GM13977 (cell line): ENCODE measurements at regions not wholly inside any gene's neighbourhood (a gene's known extent, or its start where the extent isn't known, plus 50 kb on each side); places are given as distances from the start of the nearest gene placed in this dataset.

Experiments
- DNase-seq: peaks from one replicate; pipeline ENCODE4 v3.0.0; 2012; ENCODE audit warnings: low spot score
- in situ Hi-C: fragments of 300-500 bp; cut with MboI; formaldehyde crosslinking; loops from one replicate; pipeline ENCODE4 v1.12.0; 2022; ENCODE audit warnings: low sequenced_read_pairs, low pct_unique_long_range_greater_than_20kb, mixed read lengths, inconsistent platforms; ENCODE audit not compliant: unreplicated experiment
- TF ChIP-seq, protein P1 (sequence below): IDR thresholded peaks from 2 replicates; pipeline ENCODE4 v1.5.1; 2012; ENCODE audit warnings: mild to moderate bottlenecking, control low read depth; ENCODE audit not compliant: insufficient read depth; ENCODE audit errors: extremely low read depth, missing control alignments

DNA sequence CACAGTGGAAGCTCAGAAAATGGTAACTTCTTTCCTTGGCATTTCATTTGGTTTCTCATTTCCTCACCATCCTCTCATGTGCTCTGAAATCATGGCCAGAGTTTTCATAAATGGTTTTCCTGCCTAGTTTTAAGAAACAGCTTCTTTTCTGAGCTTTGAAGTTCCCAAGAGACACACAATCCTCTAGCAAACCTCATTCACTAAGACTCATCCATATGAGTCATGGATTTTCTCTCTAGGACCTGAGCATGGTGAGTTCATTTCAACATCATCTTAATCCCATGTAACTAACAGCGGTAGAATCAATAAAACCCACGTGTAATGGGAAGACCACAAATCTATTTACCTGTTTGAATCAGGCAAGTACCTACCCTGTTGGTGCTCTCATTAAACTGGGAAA lies 274.5 kb upstream of the LRTM1 start:
- in situ Hi-C loops, result no loop called here
- no peak for DNase-seq
- TF ChIP-seq, protein P1, sequence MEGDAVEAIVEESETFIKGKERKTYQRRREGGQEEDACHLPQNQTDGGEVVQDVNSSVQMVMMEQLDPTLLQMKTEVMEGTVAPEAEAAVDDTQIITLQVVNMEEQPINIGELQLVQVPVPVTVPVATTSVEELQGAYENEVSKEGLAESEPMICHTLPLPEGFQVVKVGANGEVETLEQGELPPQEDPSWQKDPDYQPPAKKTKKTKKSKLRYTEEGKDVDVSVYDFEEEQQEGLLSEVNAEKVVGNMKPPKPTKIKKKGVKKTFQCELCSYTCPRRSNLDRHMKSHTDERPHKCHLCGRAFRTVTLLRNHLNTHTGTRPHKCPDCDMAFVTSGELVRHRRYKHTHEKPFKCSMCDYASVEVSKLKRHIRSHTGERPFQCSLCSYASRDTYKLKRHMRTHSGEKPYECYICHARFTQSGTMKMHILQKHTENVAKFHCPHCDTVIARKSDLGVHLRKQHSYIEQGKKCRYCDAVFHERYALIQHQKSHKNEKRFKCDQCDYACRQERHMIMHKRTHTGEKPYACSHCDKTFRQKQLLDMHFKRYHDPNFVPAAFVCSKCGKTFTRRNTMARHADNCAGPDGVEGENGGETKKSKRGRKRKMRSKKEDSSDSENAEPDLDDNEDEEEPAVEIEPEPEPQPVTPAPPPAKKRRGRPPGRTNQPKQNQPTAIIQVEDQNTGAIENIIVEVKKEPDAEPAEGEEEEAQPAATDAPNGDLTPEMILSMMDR, result no peak

DNA sequence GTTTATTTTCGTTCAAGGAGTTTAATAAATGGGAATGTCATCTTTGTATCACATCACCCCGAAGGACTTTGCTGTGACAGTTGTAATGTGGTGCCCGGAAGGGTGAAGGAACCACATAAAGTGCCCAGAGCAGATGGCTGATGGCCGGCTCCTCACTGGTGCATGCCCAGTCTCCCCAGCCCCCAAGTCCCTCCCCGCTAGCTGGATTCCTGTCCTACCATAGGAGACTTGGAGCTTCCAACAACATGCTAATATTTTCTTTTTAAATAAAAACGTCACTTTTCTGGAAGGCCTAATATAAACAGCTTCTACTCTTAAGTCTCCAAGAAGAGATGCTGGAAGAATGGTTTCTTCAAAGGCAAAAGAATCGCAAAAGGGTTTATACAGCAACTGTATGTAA lies 273.9 kb upstream of the LRTM1 start:
- no peak for DNase-seq
- TF ChIP-seq, protein P1, result no peak
- in situ Hi-C loops, result no loop called here

DNA sequence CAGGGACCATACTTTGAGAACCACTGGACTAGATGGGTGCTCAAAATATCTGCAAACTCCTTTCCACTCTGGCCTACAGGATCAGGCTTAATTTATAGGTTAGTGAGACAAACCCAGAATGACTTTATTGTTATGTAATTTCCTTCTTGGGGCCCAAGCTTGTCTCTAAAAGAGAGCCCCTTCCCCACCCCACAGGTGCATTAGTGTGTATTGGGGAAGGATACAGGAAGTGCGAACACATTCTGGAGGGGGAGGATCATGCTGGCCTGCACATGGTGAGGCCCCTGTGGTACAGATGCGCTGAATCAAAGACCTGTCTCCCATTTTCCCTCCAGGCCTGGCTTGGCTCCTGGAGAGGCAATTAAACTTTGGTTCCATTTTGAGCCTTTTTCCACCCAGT lies 273.0 kb upstream of the LRTM1 start:
- in situ Hi-C loops, result no loop called here
- TF ChIP-seq, protein P1, result no peak

DNA sequence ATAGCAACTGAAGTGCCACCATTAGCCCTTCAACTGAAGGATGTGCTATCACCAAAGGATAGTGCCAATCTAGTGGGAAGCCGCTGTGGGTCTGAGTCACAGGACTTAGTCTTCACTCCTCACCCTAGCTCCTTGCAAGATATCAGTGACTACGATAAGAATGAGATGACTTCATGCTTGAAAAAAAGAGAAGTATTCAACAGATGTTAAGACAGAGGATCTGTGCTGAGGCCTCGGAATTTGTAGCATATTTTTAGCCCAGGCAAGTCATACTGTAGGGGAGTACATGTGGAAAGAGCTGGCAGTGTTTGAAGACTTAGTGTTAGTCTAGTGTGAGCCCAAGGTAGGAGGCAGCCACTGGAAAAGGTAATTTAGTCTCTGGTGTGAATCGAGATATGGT lies 270.7 kb upstream of the LRTM1 start:
- TF ChIP-seq, protein P1, result no peak
- in situ Hi-C loops, result no loop called here
- DNase-seq, result no peak

More for the DNA sequence above, 273.0 kb upstream of the LRTM1 start:
- DNase-seq, result no peak

DNA sequence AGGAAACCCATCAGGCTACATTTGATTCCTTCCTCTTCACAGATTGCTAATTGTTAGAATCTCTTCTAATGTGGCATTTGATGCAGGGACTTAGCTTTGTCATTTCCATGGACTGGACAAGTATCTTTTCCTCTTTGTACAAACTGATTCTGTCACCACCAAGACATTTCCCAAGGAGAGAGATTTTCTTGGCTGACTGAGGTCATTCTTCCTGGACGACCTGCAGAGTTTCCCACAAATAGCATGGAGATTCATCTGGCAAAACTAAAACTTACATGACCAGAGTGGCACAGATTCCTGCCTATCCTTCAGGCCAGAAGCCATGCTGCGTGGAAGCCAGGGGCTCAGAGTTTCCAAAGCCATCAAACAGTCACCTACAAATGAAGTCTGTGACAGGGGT lies 269.2 kb upstream of the LRTM1 start:
- TF ChIP-seq, protein P1, result no peak
- DNase-seq, result no peak
- in situ Hi-C loops, result no loop called here

DNA sequence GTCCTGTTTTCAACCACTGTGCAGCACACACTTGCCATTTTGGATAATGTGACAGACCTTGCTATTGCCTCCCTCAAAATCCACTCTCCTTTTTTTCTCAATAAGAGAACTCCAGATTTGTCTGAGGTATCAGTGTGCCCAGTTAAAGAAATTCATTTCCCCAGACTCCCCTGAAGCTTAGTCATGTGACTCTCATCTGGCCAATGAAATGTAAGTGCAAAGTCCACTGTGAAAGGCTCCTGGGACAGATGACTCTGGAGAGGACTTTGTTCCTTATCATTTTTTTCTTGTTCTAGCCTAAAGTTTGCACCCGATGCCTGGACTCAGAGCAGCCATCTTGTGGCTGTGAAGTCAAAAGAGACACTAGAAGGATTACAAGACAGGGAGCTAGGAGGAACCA lies 268.6 kb upstream of the LRTM1 start:
- in situ Hi-C loops, result no loop called here
- DNase-seq, result no peak
- TF ChIP-seq, protein P1, result no peak

DNA sequence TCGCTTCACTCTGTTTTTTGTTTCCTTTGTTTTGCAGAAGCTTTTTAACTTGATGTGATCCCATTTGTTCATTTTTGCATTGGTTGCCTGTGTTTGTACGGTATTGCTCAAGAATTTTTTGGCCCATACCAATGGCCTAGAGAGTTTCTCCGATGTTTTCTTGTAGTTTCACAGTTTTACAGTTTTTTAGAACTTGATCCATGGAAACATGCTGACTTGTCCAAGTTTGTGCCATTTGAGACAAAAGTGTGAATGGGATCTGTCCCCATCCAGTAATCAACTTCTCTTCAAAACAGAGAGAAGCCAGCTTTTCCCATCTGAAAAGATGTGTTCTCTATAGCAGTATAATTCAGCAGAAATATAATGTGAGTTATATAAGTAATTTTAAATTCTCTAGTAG lies 266.5 kb upstream of the LRTM1 start:
- TF ChIP-seq, protein P1, result no peak
- no peak for DNase-seq
- in situ Hi-C loops, result no loop called here
